Ramos (cell line): ENCODE measurements at regions not wholly inside any gene's neighbourhood (a gene's known extent, or its start where the extent isn't known, plus 50 kb on each side); places are given as distances from the start of the nearest gene placed in this dataset.

Experiments
- in situ Hi-C: fragments of 300-500 bp; cut with MboI; formaldehyde crosslinking; loops from one replicate; pipeline ENCODE4 v1.14.3; 2022; ENCODE audit warnings: low sequenced_read_pairs; ENCODE audit not compliant: unreplicated experiment

GRCh38 chr16:62105244-62105643 lies 69.0 kb upstream of the CDH8 start:
- in situ Hi-C loops: no loop called here

GRCh38 chr16:62102588-62102987 lies 66.3 kb upstream of the CDH8 start:
- in situ Hi-C loops: no loop called here

- in situ Hi-C loops: no loop called here
These were observed 64.4 kb upstream of the CDH8 start for GRCh38 chr16:62100651-62101050.

GRCh38 chr16:62089715-62090114 lies 53.5 kb upstream of the CDH8 start:
- in situ Hi-C loops: no loop called here

GRCh38 chr16:62088731-62089410 lies 52.6 kb upstream of the CDH8 start:
- in situ Hi-C loops: no loop called here
